IMR-90 (cell line): ENCODE measurements at regions not wholly inside any gene's neighbourhood (a gene's known extent, or its start where the extent isn't known, plus 50 kb on each side); places are given as distances from the start of the nearest gene placed in this dataset.

Experiments
- CHD1 ChIP-seq: IDR thresholded peaks from 2 replicates; pipeline ENCODE4 v1.6.1; 2012; ENCODE audit warnings: low read depth, low read length, improper control_type of control experiment
- MAZ ChIP-seq: IDR thresholded peaks from 2 replicates; pipeline ENCODE4 v1.6.1; 2012; ENCODE audit warnings: low read depth, mild to moderate bottlenecking, low read length, improper control_type of control experiment, moderate library complexity, borderline replicate concordance
- RCOR1 ChIP-seq: IDR thresholded peaks from 2 replicates; pipeline ENCODE4 v1.6.1; 2012; ENCODE audit warnings: mild to moderate bottlenecking, low read length, improper control_type of control experiment; ENCODE audit not compliant: insufficient replicate concordance
- SMC3 ChIP-seq: fragments of 150-350 bp; IDR thresholded peaks from 2 replicates; pipeline ENCODE4 v1.6.1; 2016; ENCODE audit warnings: low read depth, mild to moderate bottlenecking, antibody characterized with exemption, low read length, moderate library complexity
- TF ChIP-seq, protein P1 (sequence below): conservative IDR thresholded peaks from 2 replicates; pipeline ENCODE4 v1.5.1; 2012; ENCODE audit warnings: mild to moderate bottlenecking, low read depth, low read length, improper control_type of control experiment

DNA sequence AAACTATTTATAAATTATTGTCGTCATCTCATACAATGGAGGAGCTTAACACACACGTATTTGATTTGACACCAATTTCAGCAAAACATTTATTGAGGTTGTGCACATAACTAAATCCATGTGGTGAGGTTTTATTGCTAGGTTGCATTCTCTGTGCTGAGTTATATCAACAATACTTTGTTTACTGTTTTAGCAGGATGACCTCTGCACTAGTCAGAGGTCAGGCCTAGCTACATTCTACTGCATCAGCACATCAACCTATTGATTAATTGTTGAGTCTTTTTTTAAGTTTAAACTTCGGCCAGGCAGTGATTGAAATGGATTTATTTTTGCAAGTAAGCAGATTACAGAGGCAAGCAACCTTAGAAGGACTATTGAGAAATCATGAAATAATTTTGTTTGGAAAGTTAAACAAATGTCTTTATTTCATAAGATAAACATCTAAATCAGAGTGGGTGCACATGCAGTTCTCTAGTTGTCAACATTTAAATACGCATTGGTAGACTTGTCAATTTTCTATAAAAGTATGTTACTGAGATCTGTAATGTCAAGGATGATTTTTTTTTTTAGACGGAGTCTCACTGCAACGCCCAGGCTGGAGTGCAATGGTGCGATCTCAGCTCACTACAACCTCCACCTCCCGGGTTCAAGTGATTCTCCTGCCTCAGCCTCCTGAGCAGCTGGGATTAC lies 75.2 kb upstream of the CD28 start (continued):
- TF ChIP-seq, protein P1, sequence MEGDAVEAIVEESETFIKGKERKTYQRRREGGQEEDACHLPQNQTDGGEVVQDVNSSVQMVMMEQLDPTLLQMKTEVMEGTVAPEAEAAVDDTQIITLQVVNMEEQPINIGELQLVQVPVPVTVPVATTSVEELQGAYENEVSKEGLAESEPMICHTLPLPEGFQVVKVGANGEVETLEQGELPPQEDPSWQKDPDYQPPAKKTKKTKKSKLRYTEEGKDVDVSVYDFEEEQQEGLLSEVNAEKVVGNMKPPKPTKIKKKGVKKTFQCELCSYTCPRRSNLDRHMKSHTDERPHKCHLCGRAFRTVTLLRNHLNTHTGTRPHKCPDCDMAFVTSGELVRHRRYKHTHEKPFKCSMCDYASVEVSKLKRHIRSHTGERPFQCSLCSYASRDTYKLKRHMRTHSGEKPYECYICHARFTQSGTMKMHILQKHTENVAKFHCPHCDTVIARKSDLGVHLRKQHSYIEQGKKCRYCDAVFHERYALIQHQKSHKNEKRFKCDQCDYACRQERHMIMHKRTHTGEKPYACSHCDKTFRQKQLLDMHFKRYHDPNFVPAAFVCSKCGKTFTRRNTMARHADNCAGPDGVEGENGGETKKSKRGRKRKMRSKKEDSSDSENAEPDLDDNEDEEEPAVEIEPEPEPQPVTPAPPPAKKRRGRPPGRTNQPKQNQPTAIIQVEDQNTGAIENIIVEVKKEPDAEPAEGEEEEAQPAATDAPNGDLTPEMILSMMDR, result no peak
- TF ChIP-seq RCOR1 (no peak), CHD1 (no peak), SMC3 (no peak), MAZ (no peak)
